HepG2 (cell line): ENCODE measurements at regions not wholly inside any gene's neighbourhood (a gene's known extent, or its start where the extent isn't known, plus 50 kb on each side); places are given as distances from the start of the nearest gene placed in this dataset.

ENCODE experiments used
- EP300 ChIP-seq, 3 experiments: sonication (generic) in 1 of 3; formaldehyde crosslinking in 1 of 3; IDR thresholded peaks; 2 replicates each; pipeline versions ENCODE4 v1.5.1 to v1.6.1; 2011 to 2020; ENCODE audit warnings: low read depth in 2 of 3, low read length in 2 of 3, borderline replicate concordance in 1 of 3, improper control_type of control experiment in 1 of 3, mild to moderate bottlenecking in 1 of 3, missing genetic modification reagents in 1 of 3, moderate library complexity in 1 of 3
- FOXA1 ChIP-seq, 2 experiments: fragments of 450-650 bp in 1 of 2; sonication (generic) in 1 of 2; formaldehyde crosslinking in 1 of 2; IDR thresholded peaks; 2 replicates each; pipeline versions ENCODE4 v1.4.0 to v1.6.1; 2016 to 2020; ENCODE audit warnings: missing genetic modification reagents in 1 of 2
- JUN ChIP-seq: sonication (generic); formaldehyde crosslinking; IDR thresholded peaks from 2 replicates; pipeline ENCODE4 v1.4.0; 2020; ENCODE audit warnings: mild to moderate bottlenecking, missing genetic modification reagents
- MNT ChIP-seq: fragments of 450-650 bp; IDR thresholded peaks from 2 replicates; pipeline ENCODE4 v1.6.1; 2016
- NFIC ChIP-seq: IDR thresholded peaks from 2 replicates; pipeline ENCODE4 v1.6.1; 2012; ENCODE audit warnings: mild to moderate bottlenecking, low read length, inconsistent platforms
- SALL2 ChIP-seq: sonication (generic); formaldehyde crosslinking; IDR thresholded peaks from 2 replicates; pipeline ENCODE4 v1.8.1; 2023; ENCODE audit warnings: mild to moderate bottlenecking, missing genetic modification reagents, inconsistent platforms
- TF ChIP-seq, protein P1 (sequence below): IDR thresholded peaks from 2 replicates; pipeline ENCODE4 v1.6.1; 2016; ENCODE audit warnings: low read depth, control low read depth
- TF ChIP-seq, protein P2 (sequence below): sonication (generic); formaldehyde crosslinking; IDR thresholded peaks from 2 replicates; pipeline ENCODE4 v1.8.0; 2022; ENCODE audit warnings: mild to moderate bottlenecking, missing genetic modification reagents, moderate library complexity

- TF ChIP-seq, protein P1, sequence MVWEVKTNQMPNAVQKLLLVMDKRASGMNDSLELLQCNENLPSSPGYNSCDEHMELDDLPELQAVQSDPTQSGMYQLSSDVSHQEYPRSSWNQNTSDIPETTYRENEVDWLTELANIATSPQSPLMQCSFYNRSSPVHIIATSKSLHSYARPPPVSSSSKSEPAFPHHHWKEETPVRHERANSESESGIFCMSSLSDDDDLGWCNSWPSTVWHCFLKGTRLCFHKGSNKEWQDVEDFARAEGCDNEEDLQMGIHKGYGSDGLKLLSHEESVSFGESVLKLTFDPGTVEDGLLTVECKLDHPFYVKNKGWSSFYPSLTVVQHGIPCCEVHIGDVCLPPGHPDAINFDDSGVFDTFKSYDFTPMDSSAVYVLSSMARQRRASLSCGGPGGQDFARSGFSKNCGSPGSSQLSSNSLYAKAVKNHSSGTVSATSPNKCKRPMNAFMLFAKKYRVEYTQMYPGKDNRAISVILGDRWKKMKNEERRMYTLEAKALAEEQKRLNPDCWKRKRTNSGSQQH (CRISPR knock-in tag): no peak
- TF ChIP-seq, protein P2, sequence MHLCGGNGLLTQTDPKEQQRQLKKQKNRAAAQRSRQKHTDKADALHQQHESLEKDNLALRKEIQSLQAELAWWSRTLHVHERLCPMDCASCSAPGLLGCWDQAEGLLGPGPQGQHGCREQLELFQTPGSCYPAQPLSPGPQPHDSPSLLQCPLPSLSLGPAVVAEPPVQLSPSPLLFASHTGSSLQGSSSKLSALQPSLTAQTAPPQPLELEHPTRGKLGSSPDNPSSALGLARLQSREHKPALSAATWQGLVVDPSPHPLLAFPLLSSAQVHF (CRISPR knock-in tag): no peak
- TF ChIP-seq EP300 (IDR thresholded peaks at IDR 0.05; ENCODE audit: low read depth in 2 of 2, low read length in 2 of 2) (no peak), EP300 (CRISPR knock-in tag; IDR thresholded peaks at IDR 0.05; ENCODE audit: borderline replicate concordance) (no peak), SALL2 (CRISPR knock-in tag) (no peak), FOXA1 (IDR thresholded peaks at IDR 0.05) (no peak), FOXA1 (CRISPR knock-in tag; IDR thresholded peaks at IDR 0.05) (no peak), NFIC (no peak), MNT (no peak), JUN (CRISPR knock-in tag) (no peak)
These were observed 138.6 kb upstream of the ARID1B start for GRCh38 chr6:156638581-156638980.
